Mucosa of descending colon (tissue), 3 donors: ENCODE measurements at regions not wholly inside any gene's neighbourhood (a gene's known extent, or its start where the extent isn't known, plus 50 kb on each side); places are given as distances from the start of the nearest gene placed in this dataset.

Experiments
- ATAC-seq: fragments of 200-7000 bp; cut with Tn5 transposase; one replicate; pipeline ENCODE4 v1.9.1; 2020; ENCODE audit warnings: mild to moderate bottlenecking, moderate library complexity
- DNase-seq, 3 donors: peaks; one replicate each; pipeline ENCODE4 v3.0.0-alpha.2; 2020
- H3K36me3 ChIP-seq: fragments of 200-600 bp; one replicate; pipeline ENCODE4 v1.8.0; 2021; ENCODE audit warnings: low read depth, mild to moderate bottlenecking
- H3K4me1 ChIP-seq: fragments of 200-600 bp; one replicate; pipeline ENCODE4 v1.8.0; 2021; ENCODE audit warnings: low read depth, mild to moderate bottlenecking
- H3K4me3 ChIP-seq: fragments of 200-600 bp; one replicate; pipeline ENCODE4 v1.8.0; 2021; ENCODE audit warnings: mild to moderate bottlenecking
- H3K9me3 ChIP-seq: fragments of 200-600 bp; one replicate; pipeline ENCODE4 v1.8.0; 2021; ENCODE audit warnings: mild to moderate bottlenecking
- intact Hi-C, 2 donors: fragments of 100-400 bp; cut with DNase I in 1 of 2; cut with micrococcal nuclease in 1 of 2; formaldehyde crosslinking; loops; one replicate each; pipeline versions ENCODE4 v1.11.0 to v1.11.1; 2022; cut with DNase I, micrococcal nuclease
- TF ChIP-seq, protein P1 (sequence below): fragments of 200-600 bp; IDR thresholded peaks from one replicate; pipeline ENCODE4 v1.8.0; 2022; ENCODE audit warnings: antibody characterized with exemption, mild to moderate bottlenecking
- donor health status: DM: no; HTN: no; CAD: no; lungs with moderate emphysema.
- donor health status: DM: no; HTN: no; CAD: no.
- donor health status: DM: no; HTN: yes; CAD: no.

DNA sequence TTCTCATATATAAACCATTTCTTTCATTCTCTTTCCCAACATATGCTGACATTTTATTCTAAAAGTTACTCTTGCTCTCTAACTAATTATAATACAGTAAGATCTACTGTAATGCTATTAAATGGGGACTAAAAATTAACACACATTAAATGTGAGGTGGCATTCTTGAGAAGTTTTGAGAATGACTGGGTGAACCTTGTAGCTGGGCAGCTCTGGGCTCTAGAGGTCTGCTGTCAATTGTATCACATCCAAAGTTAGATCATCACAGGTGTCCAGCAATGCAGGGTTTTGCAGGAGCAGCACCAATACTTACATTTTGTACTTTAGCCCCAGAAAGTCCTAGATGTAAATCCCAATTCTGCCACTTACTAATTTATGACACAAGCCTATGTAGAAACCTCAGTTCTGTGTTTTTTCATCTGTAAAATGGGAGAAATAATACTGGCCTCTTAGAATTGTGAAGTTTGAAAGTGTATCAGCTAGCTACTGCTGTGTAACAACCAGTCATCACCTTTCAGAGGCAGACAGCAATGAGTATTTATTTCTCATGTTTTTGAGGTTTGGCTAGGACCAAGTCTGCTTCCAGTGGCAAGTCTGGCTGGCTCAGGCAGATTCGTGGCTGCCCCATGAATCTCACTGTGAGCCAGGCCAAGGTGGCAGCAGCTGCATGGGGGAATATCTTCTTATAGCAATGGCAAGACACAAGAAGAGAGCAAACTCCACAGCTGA, 79.6 kb upstream of the EMX2 start:
- no peaks in the 10 kb centered on the region for H3K9me3 ChIP-seq
- H3K4me1 ChIP-seq = no peaks in the 10 kb centered on the region
- intact Hi-C loops = no loop called here
- DNase-seq = no peak
- no peak for ATAC-seq
- H3K4me3 ChIP-seq = no peak overlapping the region
- TF ChIP-seq, protein P1, sequence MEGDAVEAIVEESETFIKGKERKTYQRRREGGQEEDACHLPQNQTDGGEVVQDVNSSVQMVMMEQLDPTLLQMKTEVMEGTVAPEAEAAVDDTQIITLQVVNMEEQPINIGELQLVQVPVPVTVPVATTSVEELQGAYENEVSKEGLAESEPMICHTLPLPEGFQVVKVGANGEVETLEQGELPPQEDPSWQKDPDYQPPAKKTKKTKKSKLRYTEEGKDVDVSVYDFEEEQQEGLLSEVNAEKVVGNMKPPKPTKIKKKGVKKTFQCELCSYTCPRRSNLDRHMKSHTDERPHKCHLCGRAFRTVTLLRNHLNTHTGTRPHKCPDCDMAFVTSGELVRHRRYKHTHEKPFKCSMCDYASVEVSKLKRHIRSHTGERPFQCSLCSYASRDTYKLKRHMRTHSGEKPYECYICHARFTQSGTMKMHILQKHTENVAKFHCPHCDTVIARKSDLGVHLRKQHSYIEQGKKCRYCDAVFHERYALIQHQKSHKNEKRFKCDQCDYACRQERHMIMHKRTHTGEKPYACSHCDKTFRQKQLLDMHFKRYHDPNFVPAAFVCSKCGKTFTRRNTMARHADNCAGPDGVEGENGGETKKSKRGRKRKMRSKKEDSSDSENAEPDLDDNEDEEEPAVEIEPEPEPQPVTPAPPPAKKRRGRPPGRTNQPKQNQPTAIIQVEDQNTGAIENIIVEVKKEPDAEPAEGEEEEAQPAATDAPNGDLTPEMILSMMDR = no peak
- H3K36me3 ChIP-seq = no peaks in the 10 kb centered on the region

DNA sequence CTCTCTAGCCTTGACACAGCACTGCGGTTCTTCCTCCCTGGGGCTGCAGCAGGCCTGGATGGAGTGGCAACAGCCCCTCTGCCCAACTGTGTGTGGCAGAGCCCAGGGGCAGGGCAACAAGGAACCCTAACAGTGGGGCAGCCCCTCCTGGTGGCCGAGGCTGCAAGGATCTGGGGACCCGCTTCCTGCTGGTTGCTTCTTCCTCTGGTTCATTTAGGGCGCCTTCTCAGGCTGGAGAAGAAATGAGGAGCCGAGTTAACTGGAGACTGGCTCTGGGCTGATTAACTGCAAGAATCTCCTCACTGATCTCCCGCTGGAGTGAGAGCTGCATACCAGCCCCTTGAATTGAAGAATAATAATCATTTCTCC, 80.1 kb upstream of the EMX2 start:
- intact Hi-C loops = no loop called here
- H3K9me3 ChIP-seq = no peaks in the 10 kb centered on the region
- DNase-seq (no peak), ATAC-seq (no peak)
- no peaks in the 10 kb centered on the region for H3K36me3 ChIP-seq
- no peaks in the 10 kb centered on the region for H3K4me1 ChIP-seq
- no peak overlapping the region for H3K4me3 ChIP-seq
- TF ChIP-seq, protein P1 = no peak

DNA sequence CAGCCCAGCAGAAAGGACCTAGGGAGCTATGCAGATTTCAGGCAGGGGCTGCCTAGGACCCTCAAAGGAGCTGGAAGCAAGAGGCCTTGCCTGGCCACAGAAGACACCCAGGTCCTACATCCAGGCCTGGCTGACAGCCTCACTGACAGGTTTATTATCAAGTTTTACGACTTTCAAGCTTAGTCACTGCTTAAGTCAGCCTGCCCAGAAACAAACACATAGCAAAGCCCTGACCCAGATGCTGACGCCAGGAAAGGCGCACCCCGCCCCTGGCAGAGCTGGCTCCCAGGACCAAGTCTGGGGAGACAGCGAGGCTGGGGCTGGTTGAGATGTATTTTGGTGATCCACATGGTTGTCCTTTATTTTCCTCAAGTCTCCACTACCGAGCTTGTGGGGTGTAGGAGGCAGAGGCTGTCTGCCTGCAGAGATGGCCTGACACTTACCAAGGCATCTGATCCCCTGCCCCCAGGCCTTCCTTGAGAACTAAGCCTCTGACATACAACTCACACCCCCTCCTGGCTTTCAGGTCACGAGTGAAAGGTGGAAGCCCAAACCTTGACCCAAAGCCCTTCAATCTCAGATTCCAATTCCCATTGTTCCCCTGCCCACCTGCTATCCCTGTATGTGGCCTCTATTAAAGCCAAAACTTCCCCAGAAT, 80.7 kb upstream of the EMX2 start:
- no peaks in the 10 kb centered on the region for H3K4me1 ChIP-seq
- intact Hi-C loops = no loop called here
- H3K4me3 ChIP-seq = no peak overlapping the region
- H3K9me3 ChIP-seq = no peaks in the 10 kb centered on the region
- no peaks in the 10 kb centered on the region for H3K36me3 ChIP-seq
- TF ChIP-seq, protein P1 = no peak
- ATAC-seq (peak; percentile 95), DNase-seq (peak; percentile 65 to 76 (median 66))

DNA sequence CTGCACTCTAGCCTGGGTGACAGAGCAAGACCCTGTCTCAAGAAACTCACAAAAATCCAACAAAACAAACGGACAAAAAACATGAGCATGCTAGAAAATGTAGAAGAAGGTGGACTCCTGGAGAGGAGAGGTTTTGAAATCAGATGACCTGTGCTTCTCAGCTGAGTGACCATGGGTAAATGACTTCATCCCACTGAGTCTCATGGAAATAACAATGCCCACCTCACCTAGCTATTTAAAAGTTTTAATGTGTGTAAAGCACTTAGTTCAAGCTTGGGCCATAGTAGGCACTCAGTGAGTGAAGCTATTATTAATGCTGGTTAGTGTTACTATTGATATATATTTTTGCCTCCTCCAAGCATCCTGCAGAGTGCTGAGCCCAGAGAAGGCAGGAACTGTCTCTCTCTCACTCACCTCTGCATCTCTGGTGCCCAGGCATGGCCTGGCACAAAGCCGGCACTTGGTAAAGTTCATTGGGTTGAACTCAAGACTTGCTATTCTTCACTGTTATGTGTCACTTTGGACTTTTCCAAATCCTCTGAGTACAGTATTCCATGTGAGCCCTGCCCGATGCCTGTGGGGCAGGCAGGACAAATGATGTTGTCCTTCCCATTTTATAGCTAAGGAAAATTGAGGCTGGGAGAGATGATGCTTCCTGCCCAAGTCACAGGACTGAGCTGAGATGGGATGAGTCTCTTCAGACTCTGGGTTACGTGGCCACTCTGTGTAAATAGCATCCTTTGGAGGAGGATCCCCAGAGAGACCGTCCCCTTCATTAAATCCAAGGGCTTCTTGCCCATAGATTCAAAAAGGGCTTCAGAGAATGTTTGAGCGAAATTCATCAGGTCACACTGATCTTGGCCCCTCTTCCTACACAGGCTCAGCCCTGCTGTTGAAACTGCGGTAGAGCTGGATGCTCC, 81.4 kb upstream of the EMX2 start:
- TF ChIP-seq, protein P1 = no peak

DNA sequence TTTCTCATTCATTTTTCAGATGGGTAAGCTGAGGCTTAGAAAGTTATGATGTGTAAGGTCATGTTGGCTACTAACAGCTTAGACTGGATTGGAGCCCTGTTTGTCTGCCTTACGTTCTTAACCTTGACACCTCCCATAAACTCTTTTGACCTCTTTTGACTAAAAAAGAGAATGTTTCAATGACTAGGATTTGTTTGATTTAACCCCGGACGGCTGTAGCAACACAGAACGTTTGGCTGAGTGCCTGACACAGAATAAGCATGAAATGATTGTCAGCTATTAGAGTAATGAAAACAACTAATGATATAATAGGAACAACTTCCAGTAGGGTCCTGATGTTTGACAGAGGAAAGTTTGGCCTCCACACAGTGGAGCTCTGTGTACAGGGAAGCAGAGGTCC, 83.3 kb upstream of the PDZD8 start:
- no peak for ATAC-seq
- no peaks in the 10 kb centered on the region for H3K9me3 ChIP-seq
- TF ChIP-seq, protein P1 = no peak
- H3K4me1 ChIP-seq = no peaks in the 10 kb centered on the region
- H3K36me3 ChIP-seq = no peaks in the 10 kb centered on the region
- no peak overlapping the region for H3K4me3 ChIP-seq
- DNase-seq = no peak
- intact Hi-C loops = no loop called here

More for the DNA sequence above, 81.4 kb upstream of the EMX2 start:
- no peak for DNase-seq
- Histone ChIP-seq H3K4me3 (no peak overlapping the region), H3K9me3 (no peaks in the 10 kb centered on the region), H3K36me3 (no peaks in the 10 kb centered on the region), H3K4me1 (no peaks in the 10 kb centered on the region)
- peak; percentile 28 for ATAC-seq
- intact Hi-C loops = no loop called here
